GM21390 (cell line): ENCODE measurements at regions not wholly inside any gene's neighbourhood (a gene's known extent, or its start where the extent isn't known, plus 50 kb on each side); places are given as distances from the start of the nearest gene placed in this dataset.
A peak's percentile ranks its signal among the peaks of the same experiment; 100 is the strongest.

Experiments used
- ATAC-seq: cut with Tn5 transposase; IDR thresholded peaks from one replicate; pipeline ENCODE4 v1.9.1; 2021; ENCODE audit not compliant: unreplicated experiment

GRCh38 chr5:143761663-143762062 lies 50.3 kb upstream of the HMHB1 start:
- no peak for ATAC-seq

GRCh38 chr5:143760755-143761154 lies 51.2 kb upstream of the HMHB1 start:
- ATAC-seq, result no peak

GRCh38 chr5:143760131-143760505 lies 51.8 kb upstream of the HMHB1 start:
- ATAC-seq, result no peak

GRCh38 chr5:143759396-143760130 lies 52.4 kb upstream of the HMHB1 start:
- no peak for ATAC-seq

- peak; percentile 70 for ATAC-seq
Measured at GRCh38 chr5:143758750-143759149, 53.2 kb upstream of the HMHB1 start.

GRCh38 chr5:143758015-143758414 lies 53.9 kb upstream of the HMHB1 start:
- ATAC-seq, result no peak

GRCh38 chr5:143757116-143757515 lies 54.8 kb upstream of the HMHB1 start:
- no peak for ATAC-seq

GRCh38 chr5:143755966-143756365 lies 56.0 kb upstream of the HMHB1 start:
- ATAC-seq, result no peak

GRCh38 chr5:143752165-143752850 lies 59.7 kb upstream of the HMHB1 start:
- no peak for ATAC-seq

GRCh38 chr5:143751342-143751741 lies 60.6 kb upstream of the HMHB1 start:
- ATAC-seq, result no peak

- ATAC-seq, result no peak
Measured at GRCh38 chr5:143749581-143750205, 62.3 kb upstream of the HMHB1 start.

- ATAC-seq, result no peak
Measured at GRCh38 chr5:143748516-143748915, 63.4 kb upstream of the HMHB1 start.

- no peak for ATAC-seq
Measured at GRCh38 chr5:143742951-143743350, 69.0 kb upstream of the HMHB1 start.

- no peak for ATAC-seq
Measured at GRCh38 chr5:143741421-143741820, 70.5 kb upstream of the HMHB1 start.

GRCh38 chr5:143740956-143741355 lies 71.0 kb upstream of the HMHB1 start:
- ATAC-seq, result no peak

GRCh38 chr5:143739746-143740145 lies 72.2 kb upstream of the HMHB1 start:
- ATAC-seq, result no peak

- no peak for ATAC-seq
Measured at GRCh38 chr5:143738417-143739401, 73.3 kb upstream of the HMHB1 start.

- ATAC-seq, result no peak
Measured at GRCh38 chr5:143737062-143737461, 74.9 kb upstream of the HMHB1 start.

GRCh38 chr5:143734456-143734780 lies 77.5 kb upstream of the HMHB1 start:
- ATAC-seq, result no peak

GRCh38 chr5:143733665-143734455 lies 78.1 kb upstream of the HMHB1 start:
- ATAC-seq, result no peak
